ENCODE measurements at regions not wholly inside any gene's neighbourhood (a gene's known extent, or its start where the extent isn't known, plus 50 kb on each side); places are given as distances from the start of the nearest gene placed in this dataset.

DNA sequence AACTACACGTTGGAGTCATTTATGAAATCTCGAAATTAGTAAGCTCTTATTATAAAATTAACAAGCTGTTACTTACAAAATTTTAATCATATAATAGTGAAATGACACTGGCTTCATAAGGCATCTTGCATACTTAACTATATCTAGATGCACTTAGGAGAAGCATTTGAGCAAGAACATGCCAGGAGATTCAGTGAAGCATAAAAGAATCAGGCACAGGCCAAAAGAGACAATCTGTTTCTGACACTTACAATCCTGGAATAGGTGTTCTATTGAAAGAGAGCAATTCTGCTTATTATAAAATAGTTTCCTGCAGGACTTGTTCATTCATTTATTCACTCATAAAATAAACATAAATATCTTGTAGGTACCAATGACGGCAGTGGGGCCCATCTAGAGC is 1152.2 kb upstream of the CDH6 start:
- no peaks in the 10 kb centered on the region for H3K9me3 ChIP-seq
- intact Hi-C loops (cut with DNase I; ENCODE audit: low total_unique reads) = no loop called here
- H3K27ac ChIP-seq = no peak overlapping the region
- no peaks in the 10 kb centered on the region for H3K36me3 ChIP-seq
- TF ChIP-seq POLR2AphosphoS5 (IDR thresholded peaks at IDR 0.05) = no peak
- TF ChIP-seq, protein P1, sequence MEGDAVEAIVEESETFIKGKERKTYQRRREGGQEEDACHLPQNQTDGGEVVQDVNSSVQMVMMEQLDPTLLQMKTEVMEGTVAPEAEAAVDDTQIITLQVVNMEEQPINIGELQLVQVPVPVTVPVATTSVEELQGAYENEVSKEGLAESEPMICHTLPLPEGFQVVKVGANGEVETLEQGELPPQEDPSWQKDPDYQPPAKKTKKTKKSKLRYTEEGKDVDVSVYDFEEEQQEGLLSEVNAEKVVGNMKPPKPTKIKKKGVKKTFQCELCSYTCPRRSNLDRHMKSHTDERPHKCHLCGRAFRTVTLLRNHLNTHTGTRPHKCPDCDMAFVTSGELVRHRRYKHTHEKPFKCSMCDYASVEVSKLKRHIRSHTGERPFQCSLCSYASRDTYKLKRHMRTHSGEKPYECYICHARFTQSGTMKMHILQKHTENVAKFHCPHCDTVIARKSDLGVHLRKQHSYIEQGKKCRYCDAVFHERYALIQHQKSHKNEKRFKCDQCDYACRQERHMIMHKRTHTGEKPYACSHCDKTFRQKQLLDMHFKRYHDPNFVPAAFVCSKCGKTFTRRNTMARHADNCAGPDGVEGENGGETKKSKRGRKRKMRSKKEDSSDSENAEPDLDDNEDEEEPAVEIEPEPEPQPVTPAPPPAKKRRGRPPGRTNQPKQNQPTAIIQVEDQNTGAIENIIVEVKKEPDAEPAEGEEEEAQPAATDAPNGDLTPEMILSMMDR (IDR thresholded peaks at IDR 0.05) = no peak
- TF ChIP-seq POLR2A (IDR thresholded peaks at IDR 0.05) = no peak
- H3K27me3 ChIP-seq = no peaks in the 10 kb centered on the region
- no peak for DNase-seq (ENCODE audit: low spot score in 2 of 2)
- no peak overlapping the region for H3K4me3 ChIP-seq
- H3K4me1 ChIP-seq = no peaks in the 10 kb centered on the region

DNA sequence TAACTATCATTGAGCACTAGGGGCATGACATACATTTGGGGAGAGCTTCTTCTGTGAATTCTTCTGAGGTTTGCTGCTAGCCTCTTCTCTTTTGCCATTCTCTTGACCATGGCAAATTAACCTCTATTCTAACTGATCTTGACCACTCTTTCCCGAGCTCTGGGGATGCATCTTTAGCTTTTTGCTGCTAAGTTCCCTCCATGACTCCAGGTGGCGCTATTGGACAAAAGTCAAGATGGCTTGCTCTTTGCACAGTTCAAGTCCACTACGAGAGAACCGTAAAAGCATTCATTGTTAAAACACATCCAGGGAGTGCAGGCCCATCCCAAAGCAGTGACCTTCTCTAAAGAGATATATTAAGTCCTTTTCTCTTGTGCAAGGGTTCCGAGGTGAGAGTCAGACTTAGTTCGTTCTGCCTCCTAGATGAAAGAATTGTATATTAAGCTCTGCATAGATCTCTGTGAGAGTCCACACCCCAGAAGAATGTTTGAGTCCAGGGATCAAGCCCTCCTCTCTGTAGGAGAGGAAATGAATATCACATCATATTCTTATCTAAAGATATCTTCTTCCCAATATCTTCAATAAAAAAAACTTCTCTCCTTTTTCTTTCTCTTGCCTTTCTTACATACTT is 1152.9 kb upstream of the CDH6 start:
- no peaks in the 10 kb centered on the region for H3K27me3 ChIP-seq
- H3K4me1 ChIP-seq = no peaks in the 10 kb centered on the region
- no peaks in the 10 kb centered on the region for H3K36me3 ChIP-seq
- H3K4me3 ChIP-seq = no peak overlapping the region
- no peak for TF ChIP-seq POLR2A (IDR thresholded peaks at IDR 0.05)
- no peak for TF ChIP-seq POLR2AphosphoS5 (IDR thresholded peaks at IDR 0.05)
- TF ChIP-seq, protein P1 (IDR thresholded peaks at IDR 0.05) = peak in 2 of 3 donors; percentile 14 to 18
- H3K27ac ChIP-seq = no peak overlapping the region
- intact Hi-C loops (cut with DNase I; ENCODE audit: low total_unique reads) = no loop called here
- no peak for DNase-seq (ENCODE audit: low spot score in 2 of 2)
- H3K9me3 ChIP-seq = no peaks in the 10 kb centered on the region

GRCh38 chr5:30039379-30039778 is 1154.1 kb upstream of the CDH6 start:
- no peak overlapping the region for H3K4me3 ChIP-seq
- intact Hi-C loops (cut with DNase I; ENCODE audit: low total_unique reads) = no loop called here
- no peaks in the 10 kb centered on the region for H3K36me3 ChIP-seq

GRCh38 chr5:30034870-30035269 is 1158.6 kb upstream of the CDH6 start:
- no peak overlapping the region for H3K27ac ChIP-seq
- H3K27me3 ChIP-seq = no peaks in the 10 kb centered on the region
- no peaks in the 10 kb centered on the region for H3K9me3 ChIP-seq
- no peaks in the 10 kb centered on the region for H3K4me1 ChIP-seq
- intact Hi-C loops (cut with DNase I; ENCODE audit: low total_unique reads) = no loop called here
- no peaks in the 10 kb centered on the region for H3K36me3 ChIP-seq
- TF ChIP-seq POLR2A (IDR thresholded peaks at IDR 0.05) = no peak
- TF ChIP-seq, protein P1 (IDR thresholded peaks at IDR 0.05) = no peak
- TF ChIP-seq POLR2AphosphoS5 (IDR thresholded peaks at IDR 0.05) = no peak
- no peak overlapping the region for H3K4me3 ChIP-seq
- DNase-seq (ENCODE audit: low spot score in 2 of 2) = no peak

More at GRCh38 chr5:30039379-30039778, 1154.1 kb upstream of the CDH6 start:
- TF ChIP-seq POLR2A (IDR thresholded peaks at IDR 0.05) (no peak), POLR2AphosphoS5 (IDR thresholded peaks at IDR 0.05) (no peak)
- TF ChIP-seq, protein P1 (IDR thresholded peaks at IDR 0.05) = no peak
- H3K27me3 ChIP-seq = no peaks in the 10 kb centered on the region
- no peak for DNase-seq (ENCODE audit: low spot score in 2 of 2)
- no peaks in the 10 kb centered on the region for H3K4me1 ChIP-seq
- no peak overlapping the region for H3K27ac ChIP-seq
- H3K9me3 ChIP-seq = no peaks in the 10 kb centered on the region

DNA sequence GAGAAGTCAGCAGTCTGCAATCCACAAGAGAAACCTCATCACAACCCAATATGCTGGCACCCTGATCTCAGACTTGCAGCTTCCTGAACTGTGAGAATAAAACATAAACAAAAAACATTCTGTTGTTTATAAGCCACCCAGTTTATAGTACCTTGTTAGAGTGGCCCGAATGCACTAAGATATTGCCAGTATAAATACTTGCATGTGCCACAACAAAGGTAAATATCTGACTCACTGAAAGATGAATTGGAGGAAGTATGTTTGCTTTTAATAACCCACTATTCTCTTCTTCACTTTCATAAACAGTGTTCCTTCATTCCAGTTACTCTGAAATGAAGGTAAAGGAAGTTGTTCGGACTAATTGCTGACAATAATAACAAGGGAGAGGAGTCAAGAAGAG is 1163.4 kb upstream of the CDH6 start:
- intact Hi-C loops (cut with DNase I; ENCODE audit: low total_unique reads) = no loop called here
- Histone ChIP-seq H3K4me1 (no peaks in the 10 kb centered on the region), H3K27me3 (no peaks in the 10 kb centered on the region), H3K36me3 (no peaks in the 10 kb centered on the region), H3K27ac (no peak overlapping the region), H3K9me3 (no peaks in the 10 kb centered on the region), H3K4me3 (no peak overlapping the region)
- TF ChIP-seq POLR2A (IDR thresholded peaks at IDR 0.05) = no peak
- no peak for TF ChIP-seq POLR2AphosphoS5 (IDR thresholded peaks at IDR 0.05)
- TF ChIP-seq, protein P1 (IDR thresholded peaks at IDR 0.05) = no peak
- no peak for DNase-seq (ENCODE audit: low spot score in 2 of 2)
